GM18517 (cell line): ENCODE measurements at regions not wholly inside any gene's neighbourhood (a gene's known extent, or its start where the extent isn't known, plus 50 kb on each side); places are given as distances from the start of the nearest gene placed in this dataset.
A peak's percentile ranks its signal among the peaks of the same experiment; 100 is the strongest.

Experiments
- ATAC-seq: cut with Tn5 transposase; IDR thresholded peaks from one replicate; pipeline ENCODE4 v1.9.1; 2021; ENCODE audit warnings: mild to moderate bottlenecking, moderate library complexity; ENCODE audit not compliant: unreplicated experiment

DNA sequence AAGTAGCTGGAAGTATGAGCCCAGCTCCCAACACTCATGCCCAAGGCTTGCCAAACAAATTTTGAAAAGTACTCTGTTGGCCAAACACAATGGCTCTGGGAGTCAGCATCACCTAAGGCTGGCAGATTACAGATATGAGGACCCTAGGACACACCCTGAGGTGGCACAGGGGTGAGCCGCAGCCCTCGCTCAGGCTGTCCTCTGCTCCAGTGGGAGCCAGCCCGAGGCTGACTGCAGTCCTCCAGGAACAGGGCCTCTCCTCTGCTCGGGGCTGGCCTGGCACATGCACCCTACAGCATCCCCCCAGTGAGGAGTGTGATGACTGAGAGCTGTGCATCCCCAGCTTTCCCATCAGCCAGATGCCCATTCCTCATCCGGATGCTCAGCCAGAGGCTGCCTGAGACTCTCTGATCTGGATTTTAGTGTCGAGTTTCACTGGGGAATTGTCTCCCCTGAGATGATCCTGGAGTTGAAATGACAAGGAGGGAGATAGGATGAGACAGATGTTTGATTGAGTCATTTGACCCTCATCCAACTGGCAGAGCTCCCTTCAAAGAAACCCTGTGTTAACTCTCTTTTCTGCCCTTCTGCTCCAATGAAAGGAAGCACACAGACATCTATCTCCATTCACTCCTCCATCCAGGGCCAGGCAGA, 269.3 kb upstream of the NCKAP5 start:
- no peak for ATAC-seq

DNA sequence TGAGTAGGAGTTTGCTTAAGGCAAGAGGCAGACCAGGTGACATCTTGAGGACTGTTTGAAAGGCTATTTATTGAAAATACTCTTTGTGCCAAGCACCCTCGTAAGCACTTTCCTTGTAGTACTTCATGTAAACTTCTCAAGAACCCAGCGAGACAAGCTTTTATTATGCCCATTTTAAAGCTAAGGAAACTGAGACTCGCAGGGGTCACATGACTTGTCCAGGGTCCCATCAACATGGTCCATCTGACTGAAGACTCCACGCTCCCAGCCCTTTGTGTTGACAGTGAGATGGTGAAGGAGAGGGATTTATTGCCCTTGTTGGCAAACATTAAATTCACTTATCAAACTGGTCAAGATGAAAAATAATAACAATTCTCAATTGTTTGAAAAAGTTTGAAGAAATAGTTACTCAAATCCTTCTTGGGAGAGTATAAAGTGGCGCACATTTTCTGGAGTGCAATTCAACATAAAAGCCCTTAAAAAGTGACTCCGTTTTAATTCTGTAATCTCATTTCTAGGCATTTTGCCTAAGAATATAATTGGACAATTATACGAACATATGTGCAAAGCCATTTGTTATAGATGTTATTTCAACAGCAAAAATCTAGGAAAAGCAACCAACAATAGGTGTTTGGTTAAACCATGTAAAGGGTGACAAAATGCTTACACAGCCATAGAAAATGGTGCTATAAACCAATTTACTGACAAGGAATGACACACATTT, 270.5 kb upstream of the NCKAP5 start:
- no peak for ATAC-seq

DNA sequence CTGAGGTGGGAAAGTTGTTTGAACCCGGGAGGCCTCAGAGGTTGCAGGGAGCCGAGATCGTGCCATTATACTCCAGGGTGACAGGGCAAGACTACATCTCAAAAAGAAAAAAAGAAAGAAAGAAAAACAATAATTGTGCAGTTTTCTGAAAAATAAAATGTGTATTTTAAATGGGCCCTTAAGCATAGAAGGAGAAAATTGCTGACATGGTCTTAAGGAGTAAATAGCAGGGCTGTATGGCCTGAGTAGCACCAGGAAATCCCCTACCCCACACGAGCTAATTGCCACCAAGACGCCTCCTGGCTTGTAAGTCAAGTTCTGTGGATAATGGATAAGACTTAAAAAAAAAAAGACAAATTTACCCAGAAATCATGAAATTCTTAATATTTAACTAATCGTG, 271.4 kb upstream of the NCKAP5 start:
- ATAC-seq = no peak

DNA sequence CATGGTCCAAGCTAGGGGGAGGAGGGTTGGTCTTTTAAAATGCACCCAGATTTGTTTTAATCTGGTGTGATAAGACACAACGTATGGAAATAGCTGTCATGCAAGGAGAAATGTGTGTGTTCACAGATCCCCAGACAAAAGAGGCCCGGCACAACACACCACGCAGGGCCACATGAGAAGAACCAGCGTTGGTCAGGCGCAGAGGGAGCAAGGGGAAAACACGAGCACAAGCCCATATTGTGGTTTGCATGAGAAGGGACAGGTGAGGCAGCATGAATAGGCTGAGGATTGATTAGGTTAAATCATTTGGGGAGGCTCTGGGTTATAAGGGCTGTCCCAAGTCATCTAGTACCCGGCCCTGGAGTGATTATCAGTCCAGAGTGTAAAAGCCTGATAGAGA, 272.5 kb upstream of the NCKAP5 start:
- ATAC-seq = no peak

DNA sequence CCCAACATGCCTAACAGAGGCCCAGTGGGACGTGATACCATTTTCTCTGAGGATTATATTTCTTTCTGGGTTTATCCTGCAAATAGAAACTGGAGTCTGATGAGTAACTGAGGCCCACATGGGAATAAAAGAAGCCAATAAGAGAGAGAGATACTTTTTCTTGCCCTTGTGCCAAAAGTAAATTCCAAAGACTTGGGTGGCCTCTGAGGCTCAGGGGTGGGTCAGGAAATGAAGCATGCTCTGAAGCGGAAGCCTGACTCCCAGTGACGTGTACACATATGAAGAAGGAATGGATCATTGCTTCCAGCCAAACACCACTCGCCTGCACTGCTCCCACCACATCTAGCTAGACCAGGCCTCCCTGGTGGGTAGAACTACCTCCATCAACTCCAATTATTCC, 273.6 kb upstream of the NCKAP5 start:
- ATAC-seq = no peak

DNA sequence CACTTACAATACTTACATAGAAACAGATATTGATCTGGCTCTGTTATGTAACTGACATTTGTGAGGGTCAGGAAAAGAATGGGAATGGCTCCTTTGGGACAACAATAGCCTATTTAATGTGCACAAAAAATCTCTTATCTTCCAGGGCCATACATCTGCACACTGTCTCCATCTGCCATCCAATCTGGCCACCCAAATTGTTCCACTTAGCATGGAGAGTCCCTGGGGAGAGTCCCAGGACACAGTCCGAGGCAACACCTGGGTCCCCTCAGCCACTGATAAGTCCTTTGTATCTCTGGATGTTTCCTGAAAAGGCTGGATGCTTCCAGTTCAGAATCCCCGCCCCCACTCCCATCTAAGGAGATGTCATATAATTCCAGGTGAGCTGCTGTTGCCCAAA, 274.2 kb upstream of the NCKAP5 start:
- ATAC-seq = no peak

DNA sequence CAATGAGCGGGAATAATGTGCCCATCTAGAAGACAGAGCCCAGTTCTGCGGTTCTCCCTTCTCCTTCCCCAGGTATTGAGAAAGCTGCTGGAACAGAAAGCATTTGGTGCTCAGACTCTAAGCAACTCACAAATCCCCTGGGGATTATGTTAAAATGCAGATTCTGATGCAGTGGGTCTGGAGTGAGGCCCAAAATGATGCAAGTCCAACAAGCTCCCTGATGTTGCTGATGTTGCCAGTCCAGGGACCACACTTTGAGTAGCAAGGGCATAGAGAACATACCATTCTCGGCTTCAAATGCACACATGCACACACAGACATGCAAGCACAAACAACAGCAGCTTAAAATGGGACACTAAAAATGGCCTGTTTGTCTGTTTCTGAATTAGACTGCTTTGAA, 274.8 kb upstream of the NCKAP5 start:
- ATAC-seq = no peak

DNA sequence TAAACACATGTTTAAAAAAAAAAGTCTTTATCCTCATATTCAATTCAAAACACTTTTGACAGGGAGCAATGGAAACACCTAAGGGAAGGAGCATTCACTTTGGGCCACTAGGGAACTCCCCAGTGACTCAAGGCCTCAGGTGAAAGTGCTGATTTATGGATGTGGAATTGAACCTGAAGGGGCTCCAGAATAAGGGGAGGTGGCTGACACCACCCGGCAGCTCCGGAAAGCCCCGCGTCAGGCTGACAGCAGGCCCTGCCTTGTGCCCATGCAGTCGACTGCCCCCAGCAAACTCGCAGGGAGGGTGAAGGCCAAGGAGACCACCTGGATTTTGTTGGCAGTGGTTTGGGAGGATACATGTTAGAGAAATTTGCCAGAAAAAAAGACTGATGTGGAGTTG, 275.3 kb upstream of the NCKAP5 start:
- no peak for ATAC-seq

DNA sequence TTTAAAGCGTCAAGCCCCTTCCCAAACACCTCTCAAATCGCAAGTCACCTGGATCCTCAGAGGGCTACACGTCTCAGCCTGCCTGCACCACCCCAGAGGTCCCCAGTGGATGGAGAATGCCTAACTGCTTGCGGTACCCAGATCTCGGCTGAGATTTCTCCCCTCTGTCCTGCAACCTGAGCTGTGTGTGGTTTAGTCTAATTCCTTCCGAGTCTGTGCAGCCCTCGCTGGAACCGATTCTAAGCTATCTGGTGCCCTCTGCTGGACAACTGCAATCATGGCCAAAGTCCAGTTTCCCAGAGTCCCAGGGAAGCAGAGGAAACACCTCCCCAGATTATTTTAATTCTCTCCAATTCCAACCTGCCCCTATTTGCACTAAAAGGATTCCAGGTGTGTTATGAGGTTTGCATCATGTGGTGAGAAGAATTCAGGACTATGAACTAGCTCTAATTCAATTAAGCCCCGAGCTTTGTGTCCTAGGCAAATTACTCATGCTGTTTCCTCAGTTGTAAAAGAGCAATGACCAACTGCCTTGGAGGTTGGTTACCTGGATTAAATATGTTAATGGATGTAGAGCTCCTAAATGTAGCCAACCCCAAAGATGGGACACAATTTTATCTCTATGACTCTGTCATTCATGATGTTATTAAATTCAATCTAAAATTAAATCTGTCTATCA, 276.1 kb upstream of the NCKAP5 start:
- ATAC-seq = peak; percentile 87

DNA sequence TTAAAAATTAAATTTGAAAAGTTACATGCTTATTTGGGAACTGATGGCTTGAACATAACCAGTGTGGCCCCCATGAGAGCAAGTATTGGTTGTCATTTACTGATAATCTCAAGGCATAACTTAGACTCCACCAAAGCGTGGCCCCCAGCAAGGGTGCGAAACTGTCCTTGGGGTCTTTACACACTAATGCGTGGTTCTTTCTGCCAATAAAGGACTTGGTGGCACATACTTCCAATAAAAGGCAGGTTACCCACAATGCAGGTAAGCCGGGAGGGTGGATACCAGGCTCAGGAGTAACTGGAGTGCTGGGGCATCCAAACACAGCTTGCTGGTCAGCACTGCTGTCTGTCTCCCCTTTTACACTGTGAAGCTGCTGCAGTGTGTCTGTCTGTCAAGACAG, 278.2 kb upstream of the NCKAP5 start:
- ATAC-seq = no peak

DNA sequence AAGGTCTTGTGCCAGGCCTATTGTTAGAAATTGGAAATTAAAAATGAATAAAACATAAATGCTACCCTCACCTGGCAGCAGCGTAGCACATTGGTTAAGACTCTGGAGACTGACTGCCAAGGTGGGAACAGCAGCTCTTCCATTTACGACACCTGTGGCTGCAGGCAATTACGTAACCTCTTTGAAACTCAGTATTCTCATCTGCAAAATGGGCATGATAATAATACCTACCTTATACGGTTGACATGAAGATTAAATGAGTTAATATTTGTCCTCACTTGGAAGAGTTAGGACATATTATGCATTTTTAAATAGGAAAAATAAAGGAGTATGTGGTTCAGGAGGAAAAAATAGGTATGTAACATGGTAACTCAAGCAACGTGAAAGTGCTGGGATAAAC, 279.3 kb upstream of the NCKAP5 start:
- ATAC-seq = no peak

DNA sequence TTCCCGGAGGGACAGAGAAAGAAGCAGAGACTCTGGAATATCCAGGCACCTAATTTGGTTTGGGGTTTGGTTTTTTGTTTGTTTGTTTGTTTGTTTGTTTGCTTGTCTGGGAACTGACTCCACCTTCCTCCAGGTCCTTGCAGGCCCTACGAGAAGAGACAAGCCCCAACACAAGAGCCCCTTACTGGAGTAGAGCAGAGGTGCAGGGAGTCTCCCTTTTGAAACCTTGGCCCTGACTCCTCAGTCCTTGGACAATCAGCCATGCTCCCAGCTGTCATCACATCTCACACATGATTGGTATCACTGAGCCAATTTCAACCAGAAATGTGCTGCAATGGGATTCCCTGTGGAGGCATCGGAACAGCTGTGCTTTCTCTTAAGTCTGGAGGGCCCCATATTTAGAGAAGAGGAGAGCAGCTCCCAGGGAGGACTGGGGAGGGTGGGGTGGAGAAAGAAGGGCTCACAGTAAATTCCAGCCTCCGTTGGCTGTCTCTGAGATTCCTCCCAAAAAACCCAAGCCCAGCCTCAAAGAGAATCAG, 279.9 kb upstream of the NCKAP5 start:
- no peak for ATAC-seq

DNA sequence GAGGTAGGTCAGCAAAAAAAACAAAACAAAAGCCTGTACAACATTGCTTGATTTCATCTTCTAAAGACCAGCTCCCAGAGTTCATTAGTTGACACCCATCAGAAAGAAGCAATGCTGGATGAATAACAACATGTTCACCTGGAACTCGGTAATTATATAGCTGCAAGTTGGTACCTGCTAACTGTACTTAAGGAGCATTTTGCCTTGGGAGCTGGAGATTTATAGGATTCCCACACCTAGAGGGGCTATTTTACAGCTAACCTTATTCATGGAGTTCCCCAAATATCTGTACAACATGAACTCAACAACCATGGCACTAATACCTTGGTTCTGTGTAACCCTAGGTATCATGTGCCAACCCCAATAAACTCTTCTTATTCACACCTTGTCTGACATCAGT, 281.1 kb upstream of the NCKAP5 start:
- no peak for ATAC-seq

DNA sequence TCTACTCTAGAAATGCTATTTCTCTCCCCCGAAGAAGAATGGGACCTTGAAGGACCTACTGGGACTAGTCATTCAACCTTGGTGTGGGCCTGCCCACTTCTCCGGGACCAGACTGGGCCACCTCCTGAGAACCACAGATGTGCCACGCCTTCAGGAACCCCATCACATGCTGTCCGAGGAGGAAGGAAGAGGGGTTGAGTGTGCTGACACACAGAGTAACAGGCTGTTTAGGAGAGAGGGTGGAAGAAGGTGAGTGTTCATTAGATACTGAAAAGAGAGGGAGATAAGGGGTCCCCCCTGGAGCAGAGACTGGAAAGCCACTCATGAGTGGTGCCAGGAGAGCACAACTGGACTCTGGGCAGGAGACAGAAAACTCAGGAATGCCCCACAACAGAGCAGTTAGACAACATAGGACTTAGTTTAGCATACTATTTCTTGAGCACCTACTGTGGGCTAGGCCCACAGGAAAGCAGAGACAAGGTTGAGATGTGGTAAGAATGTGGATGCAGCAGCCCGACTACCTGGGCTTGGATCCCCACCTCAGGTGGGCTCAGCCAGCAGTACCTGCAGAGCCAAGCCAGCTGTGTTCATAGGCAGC, 286.4 kb upstream of the NCKAP5 start:
- no peak for ATAC-seq

DNA sequence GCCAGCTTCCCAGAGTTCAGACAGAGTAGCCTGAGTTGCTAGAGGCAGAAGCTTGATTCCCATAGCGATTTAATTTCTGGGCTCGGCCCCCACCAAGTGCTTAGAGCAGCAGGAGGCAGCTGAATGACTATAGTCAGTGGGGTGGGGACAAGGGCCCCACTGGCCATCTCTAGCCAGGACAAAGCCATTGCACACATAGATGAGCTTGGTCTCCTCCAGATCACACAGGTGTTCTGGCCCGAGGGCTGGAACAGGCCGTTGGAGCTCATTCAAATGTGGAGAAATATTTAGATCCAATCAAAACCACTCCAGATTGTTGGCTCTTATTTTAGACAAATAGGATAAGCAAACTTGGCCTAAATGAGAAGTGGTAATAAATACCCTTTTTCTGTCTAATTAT, 287.3 kb upstream of the NCKAP5 start:
- ATAC-seq = no peak

DNA sequence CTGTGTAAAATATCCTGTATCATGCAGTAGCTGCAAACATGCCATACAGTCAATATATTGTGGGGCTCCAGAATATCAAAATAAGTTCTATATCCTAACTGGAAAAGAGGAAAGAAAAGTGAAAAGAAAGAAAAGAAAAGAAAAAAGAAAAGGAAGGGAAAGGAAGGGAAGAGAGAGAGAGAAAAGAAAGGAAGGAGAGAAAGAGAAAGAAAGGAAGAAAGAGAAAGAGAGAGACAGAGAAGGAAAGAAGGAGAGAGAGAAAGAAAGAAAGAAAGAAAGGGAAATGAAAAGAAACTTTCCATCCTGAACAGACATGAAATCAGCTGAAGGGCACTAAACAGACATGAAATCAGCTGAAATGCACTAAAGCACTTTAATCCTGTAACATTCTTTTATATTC, 288.4 kb upstream of the NCKAP5 start:
- no peak for ATAC-seq

DNA sequence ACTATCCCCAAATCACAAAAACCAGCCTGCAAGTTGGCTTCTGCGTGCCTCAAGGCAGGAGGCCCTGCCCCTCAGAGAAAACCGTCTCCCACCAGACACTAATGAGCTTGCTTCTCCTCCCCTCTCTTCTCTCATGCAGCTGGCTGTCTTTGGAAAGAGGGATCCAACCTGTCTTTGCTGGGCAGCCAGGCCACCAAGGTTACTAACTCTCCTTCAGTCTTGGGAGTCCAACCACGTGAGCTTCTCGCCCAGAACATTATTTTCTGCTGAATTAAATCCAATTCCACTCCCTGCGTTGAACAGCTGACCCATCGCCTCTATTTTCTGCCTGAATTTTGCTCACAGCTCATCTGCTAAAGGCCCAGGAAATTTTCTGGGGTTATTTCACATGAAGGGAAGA, 291.3 kb upstream of the NCKAP5 start:
- ATAC-seq = no peak

DNA sequence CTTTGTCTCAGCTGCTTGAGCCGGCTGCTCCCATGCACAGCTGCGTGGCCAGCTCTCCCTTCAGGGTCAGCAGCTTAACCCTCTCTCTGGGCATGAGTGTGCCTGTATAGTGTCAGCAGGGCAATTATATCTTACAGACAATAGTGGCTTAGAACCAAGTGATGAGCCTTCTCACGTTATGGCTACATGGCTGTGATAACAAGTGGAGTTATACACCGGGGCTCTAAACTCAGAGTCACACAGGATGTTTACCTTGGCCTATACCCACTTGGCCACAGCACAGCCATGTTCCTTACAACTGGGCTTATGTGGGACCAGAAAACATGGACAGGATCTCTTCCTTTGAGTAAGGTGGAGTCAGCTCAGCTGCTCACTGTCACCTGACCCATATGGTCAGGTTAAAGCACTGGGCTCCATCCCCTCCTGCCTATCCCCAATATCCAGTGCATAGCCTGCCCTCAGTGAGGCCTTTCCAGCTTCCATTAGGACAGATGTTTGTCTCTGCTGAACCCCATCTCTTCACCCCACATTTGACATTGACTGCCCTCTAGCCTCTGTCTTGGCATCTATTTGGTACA, 294.2 kb upstream of the NCKAP5 start:
- no peak for ATAC-seq

DNA sequence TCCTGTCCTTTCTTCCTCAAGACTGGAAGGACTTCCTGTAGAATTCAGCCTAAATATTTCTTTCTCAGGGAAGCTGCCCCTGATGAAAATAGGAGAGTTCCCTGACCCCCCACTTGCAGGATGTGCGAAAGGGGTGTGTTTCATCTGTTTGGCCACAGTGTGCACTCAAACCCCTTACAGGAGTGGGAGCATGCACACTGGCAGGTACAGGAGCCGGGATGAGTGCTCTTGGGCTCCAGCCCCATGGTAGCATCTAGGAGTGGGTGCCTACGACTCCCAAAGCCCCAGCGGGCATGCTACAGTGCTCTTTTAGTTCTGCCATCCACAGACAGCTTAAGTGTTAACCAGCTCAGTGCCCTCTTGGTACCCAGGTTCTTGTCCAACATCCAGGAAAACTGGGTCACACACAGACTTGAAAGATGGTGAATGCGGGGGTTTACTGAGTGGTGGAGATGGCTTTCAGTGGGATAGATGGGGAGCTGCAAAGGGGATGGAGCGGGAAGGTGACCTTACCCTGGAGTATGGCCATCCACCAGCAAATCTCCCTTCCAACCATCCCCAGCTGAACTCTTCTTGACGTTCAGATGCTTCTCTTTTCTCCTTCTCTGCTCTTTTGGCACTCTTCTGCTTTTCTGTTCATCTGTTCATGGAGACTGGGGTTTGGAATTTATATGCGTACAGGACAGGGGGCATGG, 295.0 kb upstream of the NCKAP5 start:
- no peak for ATAC-seq

DNA sequence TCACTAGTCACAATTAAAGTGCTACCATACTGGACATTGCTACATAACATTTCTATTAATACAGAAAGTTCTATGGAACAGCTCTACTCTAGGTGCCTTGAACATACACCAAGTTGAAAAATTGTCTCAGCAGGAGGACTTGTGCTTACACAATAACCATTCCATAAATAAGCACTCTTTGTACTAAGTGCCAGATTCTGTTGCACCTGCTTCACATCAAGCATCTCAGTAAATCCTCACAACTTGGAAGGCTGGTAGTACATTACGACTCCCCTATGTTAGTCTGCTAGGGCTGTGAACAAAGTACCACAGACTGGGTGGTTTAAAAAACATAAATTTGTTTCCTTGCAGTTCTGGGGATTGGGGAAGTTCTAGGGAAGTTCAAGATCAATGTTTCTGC, 296.9 kb upstream of the NCKAP5 start:
- ATAC-seq = no peak

DNA sequence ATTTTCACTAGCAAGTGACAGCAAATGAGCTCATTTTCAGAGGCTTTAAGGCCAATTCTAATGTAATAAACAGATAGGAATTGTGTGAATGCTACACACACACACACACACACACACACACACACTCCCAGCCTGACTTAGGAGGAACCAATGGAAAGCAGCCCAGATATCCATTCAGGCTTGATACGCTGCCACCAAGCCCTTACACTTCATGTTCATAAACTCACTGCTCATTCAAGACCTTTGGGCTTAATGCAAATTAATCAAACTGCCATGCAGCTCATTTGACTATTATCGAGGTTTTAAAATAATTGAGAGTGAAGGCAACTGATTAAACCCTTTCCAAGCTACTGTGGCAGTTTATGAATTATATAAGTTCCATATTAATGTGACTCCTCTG, 298.9 kb upstream of the NCKAP5 start:
- ATAC-seq = no peak
